GM12878 (cell line): ENCODE measurements at regions not wholly inside any gene's neighbourhood (a gene's known extent, or its start where the extent isn't known, plus 50 kb on each side); places are given as distances from the start of the nearest gene placed in this dataset.

Experiments used
- ATAC-seq: fragments of 200-7000 bp; cut with Tn5 transposase; 3 replicates; pipeline ENCODE4 v1.9.1; 2020; ENCODE audit warnings: mild to moderate bottlenecking, moderate library complexity
- BruUV-seq: library from RNA; stranded (reverse); fragments of 400-500 nt; replicated peaks from 2 replicates; lab custom pipeline; 2021; lab: Mats Ljungman, UMichigan
- CTCF ChIA-PET: fragments of 300-600 bp; sonication (Branson Sonifier 250); formaldehyde crosslinking; extraction: SDS; loops from one replicate; lab custom pipeline; 2021; ENCODE audit warnings: inconsistent platforms; lab: Yijun Ruan, JAX
- POLR2A ChIA-PET: fragments of 350-600 bp; formaldehyde crosslinking; extraction: SDS; loops from one replicate; lab custom pipeline; 2021; ENCODE audit warnings: inconsistent platforms; lab: Charles Lee
- RAD21 ChIA-PET: fragments of 300-600 bp; sonication (Branson Sonifier 250); formaldehyde crosslinking; loops from one replicate; lab custom pipeline; 2023; ENCODE audit warnings: antibody characterized with exemption; ENCODE audit not compliant: unreplicated experiment; lab: Charles Lee
- SMC1A ChIA-PET: fragments of 300-600 bp; sonication (Branson Sonifier 250); formaldehyde crosslinking; loops from one replicate; lab custom pipeline; 2023; ENCODE audit not compliant: unreplicated experiment, uncharacterized antibody; lab: Charles Lee
- DNase-seq: peaks from one replicate; pipeline ENCODE4 v3.0.0-alpha.2; 2011; ENCODE audit warnings: low read depth, low spot score
- FAIRE-seq: peaks from 3 replicates; lab custom pipeline; 2011; peaks lifted over from hg19 to GRCh38; lab: Jason Lieb, UNC
- H2AFZ ChIP-seq: 2 replicates; pipeline ENCODE4 v1.6.0; 2011; ENCODE audit warnings: low read depth, low read length, control low read depth; ENCODE audit not compliant: control insufficient read depth
- H3K27ac ChIP-seq: 2 replicates; pipeline ENCODE4 v1.5.1; 2011; ENCODE audit warnings: control low read depth; ENCODE audit not compliant: control insufficient read depth, insufficient read depth
- H3K27me3 ChIP-seq, 2 experiments: replicated peaks in 1 of 2; 2 replicates each; pipeline versions ENCODE4 v1.6.0 to v1.6.1; 2011; ENCODE audit warnings: low read length in 1 of 2; ENCODE audit not compliant: control insufficient read depth in 2 of 2, insufficient read depth in 2 of 2
- H3K36me3 ChIP-seq, 2 experiments: 2 replicates each; pipeline ENCODE4 v1.5.1; 2011; ENCODE audit warnings: low read length in 1 of 2; ENCODE audit not compliant: control insufficient read depth in 2 of 2, insufficient read depth in 2 of 2
- H3K4me1 ChIP-seq: 2 replicates; pipeline ENCODE4 v1.6.1; 2011; ENCODE audit warnings: mild to moderate bottlenecking, low read length, moderate library complexity, mixed read lengths; ENCODE audit not compliant: control insufficient read depth, insufficient read depth
- H3K4me2 ChIP-seq: 2 replicates; pipeline ENCODE4 v1.6.0; 2011; ENCODE audit warnings: control low read depth; ENCODE audit not compliant: control insufficient read depth, insufficient read depth
- H3K4me3 ChIP-seq: fragments of 200-600 bp; sonication (generic); 2 replicates; pipeline ENCODE4 v1.5.1; 2016
- H3K79me2 ChIP-seq: 2 replicates; pipeline ENCODE4 v1.6.0; 2011; ENCODE audit warnings: low read length; ENCODE audit not compliant: control insufficient read depth, insufficient read depth
- H3K9ac ChIP-seq: 2 replicates; pipeline ENCODE4 v1.8.0; 2011; ENCODE audit warnings: low read length, control low read depth, mixed read lengths; ENCODE audit not compliant: control insufficient read depth, insufficient read depth
- H3K9me3 ChIP-seq: replicated peaks from 3 replicates; pipeline ENCODE4 v1.5.1; 2011; ENCODE audit warnings: mild to moderate bottlenecking, low read length; ENCODE audit not compliant: control insufficient read depth, insufficient read depth
- H4K20me1 ChIP-seq: 2 replicates; pipeline ENCODE4 v1.6.0; 2011; ENCODE audit not compliant: control insufficient read depth, insufficient read depth
- BRCA1 ChIP-seq: IDR thresholded peaks from 2 replicates; pipeline ENCODE4 v1.6.1; 2011; ENCODE audit warnings: low read depth, low read length, improper control_type of control experiment
- CEBPB ChIP-seq, 2 experiments: fragments of 150-350 bp in 1 of 2; IDR thresholded peaks; 2 replicates each; pipeline ENCODE4 v1.6.1; 2012 to 2014; ENCODE audit warnings: low read depth in 2 of 2, low read length in 2 of 2, borderline replicate concordance in 1 of 2, inconsistent platforms in 1 of 2
- CHD1 ChIP-seq: IDR thresholded peaks from 2 replicates; pipeline ENCODE4 v1.6.1; 2012; ENCODE audit warnings: low read depth, low read length, improper control_type of control experiment
- E2F4 ChIP-seq: IDR thresholded peaks from 2 replicates; pipeline ENCODE4 v1.6.1; 2012; ENCODE audit warnings: low read depth, low read length, improper control_type of control experiment
- E4F1 ChIP-seq: fragments of 450-650 bp; IDR thresholded peaks from 2 replicates; pipeline ENCODE4 v1.6.1; 2018; ENCODE audit warnings: borderline replicate concordance, mild to moderate bottlenecking; ENCODE audit not compliant: partially characterized antibody
- EGR1 ChIP-seq, 2 experiments: IDR thresholded peaks; 1 replicate in 1 of 2; 2 replicates in 1 of 2; pipeline ENCODE4 v1.6.1; 2011 to 2012; ENCODE audit warnings: low read depth in 2 of 2, low read length in 2 of 2, borderline replicate concordance in 1 of 2, mild to moderate bottlenecking in 1 of 2, moderate library complexity in 1 of 2
- HDAC6 ChIP-seq: fragments of 200-600 bp; sonication (generic); IDR thresholded peaks from one replicate; pipeline ENCODE4 v1.8.0; 2017; ENCODE audit warnings: antibody characterized with exemption; ENCODE audit not compliant: unreplicated experiment
- IRF5 ChIP-seq: fragments of 450-650 bp; IDR thresholded peaks from 2 replicates; pipeline ENCODE4 v1.6.1; 2017; ENCODE audit warnings: borderline replicate concordance
- LARP7 ChIP-seq: fragments of 450-650 bp; IDR thresholded peaks from 2 replicates; pipeline ENCODE4 v1.6.1; 2017; ENCODE audit warnings: mild to moderate bottlenecking
- NFIC ChIP-seq: IDR thresholded peaks from 2 replicates; pipeline ENCODE4 v1.6.1; 2012; ENCODE audit warnings: low read depth, mild to moderate bottlenecking, inconsistent platforms, low read length, moderate library complexity
- NR2C2 ChIP-seq: IDR thresholded peaks from 2 replicates; pipeline ENCODE4 v1.6.1; 2011; ENCODE audit warnings: borderline replicate concordance, low read depth; ENCODE audit not compliant: control insufficient read depth, insufficient read length
- NRF1 ChIP-seq: conservative IDR thresholded peaks from 2 replicates; pipeline ENCODE4 v1.6.1; 2011; ENCODE audit warnings: mild to moderate bottlenecking, low read depth, low read length, improper control_type of control experiment
- SUZ12 ChIP-seq: fragments of 200-600 bp; sonication (generic); IDR thresholded peaks from one replicate; pipeline ENCODE4 v1.6.1; 2018; ENCODE audit warnings: antibody characterized with exemption, mild to moderate bottlenecking; ENCODE audit not compliant: unreplicated experiment
- ZSCAN29 ChIP-seq: fragments of 450-650 bp; IDR thresholded peaks from 2 replicates; pipeline ENCODE4 v1.6.1; 2017; ENCODE audit warnings: mild to moderate bottlenecking, moderate library complexity
- ZZZ3 ChIP-seq: IDR thresholded peaks from 2 replicates; pipeline ENCODE4 v1.6.1; 2011; ENCODE audit warnings: low read depth; ENCODE audit not compliant: control insufficient read depth, insufficient read length
- WGBS: methylation state at CpG from one replicate; pipeline ENCODE4 v1.1.6; 2016; ENCODE audit warnings: low lambda C conversion rate; ENCODE audit not compliant: insufficient replicate concordance, insufficient coverage; ENCODE audit errors: missing lambda C conversion rate; 5-methylcytosine and 5-hydroxymethylcytosine counted together
- in situ Hi-C: fragments of 300-500 bp; cut with MboI; formaldehyde crosslinking; loops from 9 replicates; pipeline ENCODE4 v1.14.3; 2018; ENCODE audit warnings: mixed read lengths
- intact Hi-C: fragments of 100-400 bp; cut with micrococcal nuclease; formaldehyde crosslinking; loops from one replicate; pipeline ENCODE4 v1.14.2; 2022; ENCODE audit not compliant: unreplicated experiment

GRCh38 chr6:55985309-55985708 lies 109.9 kb upstream of the BMP5 start (continued):
- TF ChIP-seq IRF5 (no peak), ZSCAN29 (no peak), NRF1 (no peak), NFIC (no peak), NR2C2 (no peak)

- POLR2A ChIA-PET = no interaction called here
- in situ Hi-C loops = loop anchor here (25.0 kb wide), 1 partner anchor 603 kb away; no protein-coding TSS in a partner anchor
- TF ChIP-seq E2F4 (no peak), E4F1 (no peak), SUZ12 (no peak), BRCA1 (no peak), HDAC6 (no peak), LARP7 (no peak), EGR1 (IDR thresholded peaks at IDR 0.05; ENCODE audit: borderline replicate concordance in 1 of 2, low read depth in 2 of 2, low read length in 2 of 2) (no peak), CEBPB (IDR thresholded peaks at IDR 0.05; ENCODE audit: borderline replicate concordance in 1 of 2, low read depth in 2 of 2, low read length in 2 of 2) (no peak), ZZZ3 (no peak), CHD1 (no peak)
- no peak overlapping the region for H3K4me3 ChIP-seq
- WGBS = 0% methylated on average over 2 of the region's 2 CpGs
- RAD21 ChIA-PET = no interaction called here
- CTCF ChIA-PET = no interaction called here
- no peaks in the 10 kb centered on the region for H3K4me1 ChIP-seq
- ATAC-seq = no peak
- no peak overlapping the region for H3K9ac ChIP-seq
- no peaks in the 10 kb centered on the region for H3K9me3 ChIP-seq
- H3K36me3 ChIP-seq = no peaks in the 10 kb centered on the region
- H4K20me1 ChIP-seq = no peaks in the 10 kb centered on the region
- H3K79me2 ChIP-seq = no peaks in the 10 kb centered on the region
- H3K27ac ChIP-seq = no peak overlapping the region
- intact Hi-C loops = no loop called here
- no peak overlapping the region for H3K4me2 ChIP-seq
- no peak for FAIRE-seq
- SMC1A ChIA-PET = no interaction called here
- no peak overlapping the region for H2AFZ ChIP-seq
- BruUV-seq = no TSS peak
- no peak for DNase-seq
- no peaks in the 10 kb centered on the region for H3K27me3 ChIP-seq
Measured at GRCh38 chr6:55983861-55984260, 108.5 kb upstream of the BMP5 start.
